ENCODE measurements at regions not wholly inside any gene's neighbourhood (a gene's known extent, or its start where the extent isn't known, plus 50 kb on each side); places are given as distances from the start of the nearest gene placed in this dataset.

DNA sequence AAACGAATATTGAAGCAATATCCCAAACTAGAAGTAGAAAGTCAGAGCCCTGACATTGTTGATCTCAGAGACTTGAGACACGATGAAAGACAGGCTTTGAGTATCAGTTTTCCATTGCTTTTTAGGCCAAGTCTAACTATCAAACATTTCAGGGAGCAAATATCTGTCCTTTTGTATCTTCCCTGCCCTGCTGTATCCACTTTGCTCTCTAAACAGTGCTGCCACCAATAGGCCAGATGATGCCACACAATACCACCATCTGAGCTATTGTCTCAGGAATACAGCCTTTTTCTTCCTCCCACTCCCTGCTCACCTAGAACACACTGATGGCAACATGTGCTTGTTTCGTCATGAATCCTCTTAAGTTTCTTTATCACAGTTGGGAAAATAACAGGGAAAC is 62.6 kb upstream of the SPAG17 start:
- DNase-seq (ENCODE audit: low read depth, low spot score), result no peak

DNA sequence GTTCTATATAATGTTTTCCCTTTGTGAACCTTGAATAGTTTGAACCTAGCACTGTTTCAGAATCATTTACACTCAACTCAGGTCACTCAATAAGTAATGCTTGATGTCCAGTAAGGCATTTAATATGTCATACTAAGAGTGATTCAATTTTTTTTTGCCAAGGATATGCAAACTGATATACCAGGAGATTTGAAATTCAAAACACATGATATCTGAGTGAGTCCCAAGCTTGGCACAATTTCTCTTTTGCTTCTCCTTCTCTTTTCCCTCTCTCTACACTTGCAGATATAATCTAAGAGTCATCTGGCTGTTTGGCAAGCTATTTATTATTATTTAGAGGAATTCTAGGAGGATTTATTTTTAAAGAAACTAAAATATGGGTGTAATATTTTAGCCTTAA is 61.6 kb upstream of the SPAG17 start:
- no peak for DNase-seq (ENCODE audit: low read depth, low spot score)

GRCh38 chr1:118244194-118244593 is 59.2 kb upstream of the SPAG17 start:
- DNase-seq (ENCODE audit: low read depth, low spot score), result no peak

DNA sequence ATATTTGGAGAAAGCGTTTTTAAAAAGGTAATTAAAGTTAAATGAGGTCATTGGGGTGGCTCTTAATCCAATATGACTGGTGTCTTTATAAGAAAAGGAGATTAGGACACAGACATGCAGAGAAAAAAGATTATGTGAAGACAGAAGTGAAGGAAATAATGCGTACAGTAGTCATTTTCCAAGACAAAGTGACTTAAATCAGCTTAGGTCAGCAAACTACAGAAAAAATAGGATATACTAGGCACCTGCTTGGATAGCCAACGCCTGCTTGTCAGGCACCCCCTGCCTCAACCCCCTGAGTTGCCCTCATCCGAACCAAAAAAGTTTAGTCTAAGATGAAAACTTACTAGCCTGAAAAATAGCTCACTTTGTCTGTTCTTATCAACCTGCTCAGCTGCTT is 58.2 kb upstream of the SPAG17 start:
- no peak for DNase-seq (ENCODE audit: low read depth, low spot score)
